GM12873 (cell line): ENCODE measurements at regions not wholly inside any gene's neighbourhood (a gene's known extent, or its start where the extent isn't known, plus 50 kb on each side); places are given as distances from the start of the nearest gene placed in this dataset.

Experiments used
- CTCF ChIP-seq: IDR thresholded peaks from 2 replicates; pipeline ENCODE4 v1.5.1; 2012; ENCODE audit warnings: low read depth, mild to moderate bottlenecking, moderate library complexity, low read length, control low read depth; ENCODE audit not compliant: insufficient read depth; ENCODE audit errors: missing control alignments

- TF ChIP-seq CTCF, result no peak
These were observed 251.8 kb downstream of the ADGRL2 start for GRCh38 chr1:82052563-82052962.

GRCh38 chr1:82048596-82048995 is 247.9 kb downstream of the ADGRL2 start:
- no peak for TF ChIP-seq CTCF

GRCh38 chr1:82045221-82045620 is 244.5 kb downstream of the ADGRL2 start:
- TF ChIP-seq CTCF, result no peak

GRCh38 chr1:82044536-82044935 is 243.8 kb downstream of the ADGRL2 start:
- TF ChIP-seq CTCF, result no peak

- TF ChIP-seq CTCF, result no peak
These were observed 243.4 kb downstream of the ADGRL2 start for GRCh38 chr1:82044111-82044510.

- TF ChIP-seq CTCF, result no peak
These were observed 241.7 kb downstream of the ADGRL2 start for GRCh38 chr1:82042306-82043060.
